Bronchial epithelial cell (primary cell): ENCODE measurements at regions not wholly inside any gene's neighbourhood (a gene's known extent, or its start where the extent isn't known, plus 50 kb on each side); places are given as distances from the start of the nearest gene placed in this dataset.

ENCODE experiments used
- DNase-seq: peaks from one replicate; pipeline ENCODE4 v3.0.0-alpha.2; 2010; ENCODE audit warnings: low read depth
- FAIRE-seq: peaks from 2 replicates; lab custom pipeline; 2011; peaks lifted over from hg19 to GRCh38; lab: Jason Lieb, UNC
- H3K27me3 ChIP-seq: 2 replicates; pipeline ENCODE4 v1.5.1; 2011; ENCODE audit warnings: low read length; ENCODE audit not compliant: control insufficient read depth, insufficient read depth
- H3K36me3 ChIP-seq: 2 replicates; pipeline ENCODE4 v1.5.1; 2011; ENCODE audit warnings: low read length; ENCODE audit not compliant: control insufficient read depth, insufficient read depth
- H3K4me3 ChIP-seq: 2 replicates; pipeline ENCODE4 v1.5.1; 2011; ENCODE audit warnings: mild to moderate bottlenecking, low read depth, low read length, control low read depth
- CTCF ChIP-seq: IDR thresholded peaks from 2 replicates; pipeline ENCODE4 v1.5.1; 2011; ENCODE audit warnings: mild to moderate bottlenecking, moderate library complexity, low read length, control low read depth, inconsistent platforms; ENCODE audit not compliant: insufficient read depth, severe bottlenecking

DNA sequence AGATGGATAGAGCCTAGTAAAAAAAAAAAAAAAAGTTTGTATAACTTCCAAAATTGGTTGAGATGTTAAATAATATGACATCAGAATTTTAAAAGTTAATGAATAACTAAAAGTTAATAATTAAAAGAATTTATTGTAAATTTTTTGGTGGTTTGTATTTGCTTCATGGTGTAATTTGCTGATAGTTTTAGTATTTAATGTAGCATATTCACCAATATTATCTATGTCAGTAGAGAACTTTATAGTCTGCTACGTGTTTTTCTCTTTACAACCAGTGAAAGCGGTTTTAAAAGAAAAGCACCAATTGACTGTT, 51.8 kb upstream of the STEAP4 start:
- Histone ChIP-seq H3K36me3 (no peaks in the 10 kb centered on the region), H3K4me3 (no peak overlapping the region), H3K27me3 (no peaks in the 10 kb centered on the region)
- FAIRE-seq (no peak), DNase-seq (no peak)
- TF ChIP-seq CTCF, result no peak

GRCh38 chr7:88357781-88358525, 51.3 kb upstream of the STEAP4 start:
- no peaks in the 10 kb centered on the region for H3K36me3 ChIP-seq

DNA sequence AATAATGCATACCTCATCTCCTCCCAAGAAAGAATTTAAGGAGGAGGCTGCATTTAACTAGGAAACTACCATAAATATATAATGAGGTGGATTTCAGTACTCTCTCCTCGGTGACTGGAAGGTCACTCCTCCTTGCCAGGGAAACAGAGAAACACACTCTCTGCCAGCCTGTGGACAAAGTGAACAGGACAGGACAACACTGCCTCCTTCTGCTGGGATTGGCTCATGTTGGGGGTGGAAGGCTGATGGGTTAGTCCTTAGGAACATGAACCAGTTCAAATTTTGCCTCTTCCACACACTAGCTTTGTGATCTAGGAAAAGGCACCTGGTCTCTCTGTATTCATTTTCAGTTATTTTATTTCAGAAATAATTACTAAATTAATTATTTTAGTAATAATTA, 50.6 kb upstream of the STEAP4 start:
- Histone ChIP-seq H3K27me3 (no peaks in the 10 kb centered on the region), H3K4me3 (no peak overlapping the region), H3K36me3 (no peaks in the 10 kb centered on the region)
- peak; percentile 61 for DNase-seq
- FAIRE-seq, result no peak
- TF ChIP-seq CTCF, result peak; percentile 72

More at GRCh38 chr7:88357781-88358525, 51.3 kb upstream of the STEAP4 start:
- FAIRE-seq (no peak), DNase-seq (peak; percentile 46)
- peak; percentile 66 for TF ChIP-seq CTCF
- H3K27me3 ChIP-seq, result no peaks in the 10 kb centered on the region
- no peak overlapping the region for H3K4me3 ChIP-seq
